Natural killer cell treated with Interleukin-12 subunit alpha and Interleukin-12 subunit beta and Interleukin-15 and Interleukin-18, amount 100 ng/mL, for 72 hours (primary cell): ENCODE measurements at regions not wholly inside any gene's neighbourhood (a gene's known extent, or its start where the extent isn't known, plus 50 kb on each side); places are given as distances from the start of the nearest gene placed in this dataset.
"Not testable (repeated sequence)": the region's sequence is repeated elsewhere in the genome, so short reads cannot be mapped to it uniquely, and the experiment has no call there.

ENCODE experiments used
- ATAC-seq, 2 donors: fragments of 150-1000 bp; cut with Tn5 transposase in 1 of 2; sonication (Bioruptor Pico), chemical (Tn5 transposase) in 1 of 2; 2 replicates each; pipeline ENCODE4 v1.10.0; 2021
- DNase-seq: peaks from one replicate; pipeline ENCODE4 v3.0.0; 2022; ENCODE audit warnings: low spot score
- H3K27ac Mint-ChIP-seq, 2 donors: 1 replicate in 1 of 2; 2 replicates in 1 of 2; pipeline ENCODE4 v1.8.0; 2022; ENCODE audit warnings: mixed read lengths in 2 of 2, mild to moderate bottlenecking in 1 of 2, moderate library complexity in 1 of 2
- H3K27me3 Mint-ChIP-seq, 2 donors: 1 replicate in 1 of 2; 2 replicates in 1 of 2; pipeline ENCODE4 v1.8.0; 2022; ENCODE audit warnings: mixed read lengths in 2 of 2
- H3K36me3 Mint-ChIP-seq: one replicate; pipeline ENCODE4 v1.8.0; 2022; ENCODE audit warnings: mixed read lengths
- H3K4me1 Mint-ChIP-seq, 2 donors: 1 replicate in 1 of 2; 2 replicates in 1 of 2; pipeline ENCODE4 v1.8.0; 2022; ENCODE audit warnings: low read depth in 2 of 2, mixed read lengths in 2 of 2, mild to moderate bottlenecking in 1 of 2
- H3K4me3 Mint-ChIP-seq: one replicate; pipeline ENCODE4 v1.8.0; 2022; ENCODE audit warnings: mixed read lengths
- H3K9me3 Mint-ChIP-seq: 2 replicates; pipeline ENCODE4 v1.8.0; 2022; ENCODE audit warnings: mixed read lengths

DNA sequence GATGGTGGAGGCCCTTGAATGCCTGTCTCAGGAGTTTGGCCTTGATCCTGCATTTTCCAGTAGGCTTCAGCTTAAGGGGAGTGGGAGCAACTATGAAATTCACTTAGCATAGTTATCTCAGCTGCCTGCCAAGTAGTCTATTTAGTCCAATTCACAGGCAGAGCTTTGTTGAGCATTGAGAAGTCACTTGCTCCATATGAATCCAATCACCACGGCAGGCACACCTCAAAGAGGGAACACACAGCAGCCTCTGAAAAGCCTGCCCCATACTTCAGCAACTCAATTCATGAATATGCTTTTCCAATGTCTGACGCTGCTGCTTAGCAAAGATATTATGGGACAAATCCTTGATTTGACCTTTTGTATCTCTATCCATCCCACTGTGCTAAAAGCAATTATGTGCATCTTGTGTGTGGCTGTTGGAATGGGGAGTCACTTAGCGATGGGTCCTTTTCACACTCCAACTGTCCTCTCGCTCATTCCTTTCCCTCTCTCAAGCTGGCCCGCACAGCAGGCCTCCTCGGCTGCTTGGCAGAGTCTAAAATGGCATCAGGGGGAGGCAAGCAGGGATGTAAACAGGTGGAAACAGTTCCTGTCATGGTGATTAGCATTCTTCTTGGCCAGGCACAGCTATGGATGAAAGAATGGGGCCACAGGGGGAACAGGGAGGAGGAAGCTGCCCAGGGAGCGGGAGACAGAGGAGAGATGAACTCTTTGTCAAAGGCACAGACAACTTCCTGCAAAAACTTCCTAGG, 56.0 kb upstream of the LRPPRC start:
- Mint-ChIP-seq H3K4me3 (no peak overlapping the region), H3K36me3 (no peaks in the 10 kb centered on the region), H3K27ac (no peak overlapping the region), H3K4me1 (no peaks in the 10 kb centered on the region), H3K9me3 (no peaks in the 10 kb centered on the region), H3K27me3 (peaks cover 0 to 2% of the 10 kb centered on the region in 2 donors)
- no peak for ATAC-seq
- DNase-seq = no peak

DNA sequence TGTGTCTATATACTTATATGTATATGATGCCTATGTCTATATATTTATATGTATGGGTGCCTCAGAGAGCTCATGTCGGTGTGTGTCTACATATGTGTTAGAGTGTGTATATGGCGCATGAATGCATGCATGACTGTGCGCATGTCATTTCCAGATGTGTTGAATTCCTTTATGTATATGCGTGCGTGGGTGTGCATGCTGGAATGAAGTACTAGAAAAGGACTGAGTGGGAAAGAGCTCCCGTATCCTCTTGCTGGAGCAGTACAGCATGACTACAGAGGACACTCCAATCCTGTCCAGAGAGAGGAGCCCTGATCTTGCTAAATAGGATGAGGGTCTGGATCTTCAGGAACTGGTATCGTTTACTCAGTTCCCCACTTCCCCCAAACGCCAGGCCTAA, 56.8 kb upstream of the LRPPRC start:
- Mint-ChIP-seq H3K9me3 (no peaks in the 10 kb centered on the region), H3K4me1 (no peaks in the 10 kb centered on the region), H3K27me3 (peaks cover 2% of the 10 kb centered on the region in 2 donors), H3K4me3 (no peak overlapping the region), H3K36me3 (no peaks in the 10 kb centered on the region), H3K27ac (no peak overlapping the region)
- ATAC-seq = no peak
- DNase-seq = no peak

DNA sequence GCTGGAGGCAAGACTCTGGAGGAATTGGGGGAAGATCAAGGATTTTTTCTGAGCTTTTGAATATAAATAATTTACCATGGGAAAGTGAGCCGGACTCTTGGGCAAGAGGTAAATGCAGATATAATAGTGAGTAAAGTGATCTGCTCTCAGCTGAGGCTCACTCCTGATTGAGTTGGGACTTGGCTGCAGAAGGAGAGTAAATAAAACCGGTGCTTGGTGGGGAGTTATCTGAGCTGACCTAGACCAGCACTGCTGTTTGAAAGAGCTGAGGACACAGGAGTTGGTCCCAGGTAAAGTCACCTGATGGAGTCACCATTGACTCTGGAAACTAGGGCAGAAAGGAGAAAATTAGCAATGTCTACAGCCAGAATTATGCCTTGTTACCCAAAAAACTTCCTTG, 57.3 kb upstream of the LRPPRC start:
- no peaks in the 10 kb centered on the region for H3K4me1 Mint-ChIP-seq
- no peaks in the 10 kb centered on the region for H3K36me3 Mint-ChIP-seq
- ATAC-seq (no peak), DNase-seq (no peak)
- no peak overlapping the region for H3K27ac Mint-ChIP-seq
- no peaks in the 10 kb centered on the region for H3K9me3 Mint-ChIP-seq
- H3K27me3 Mint-ChIP-seq = peaks cover 2 to 7% of the 10 kb centered on the region in 2 donors
- H3K4me3 Mint-ChIP-seq = no peak overlapping the region

DNA sequence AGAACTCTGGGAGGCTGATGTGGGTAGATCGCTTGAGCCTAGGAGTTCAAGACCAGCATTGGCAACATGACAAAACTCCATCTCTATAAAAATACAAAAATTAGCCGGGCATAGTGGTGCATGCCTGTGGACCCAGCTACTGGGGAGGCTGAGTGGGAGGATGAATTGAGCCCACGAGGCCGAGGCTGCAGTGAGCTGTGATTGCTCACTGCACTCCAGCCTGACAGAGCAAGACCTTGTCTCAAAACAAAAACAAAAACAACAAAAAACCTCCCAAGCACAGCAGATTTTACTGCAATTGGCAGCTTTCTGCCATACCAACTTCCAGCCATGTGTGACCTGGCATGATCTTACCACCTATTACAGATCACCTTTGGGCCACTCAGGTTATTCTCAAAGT, 57.7 kb upstream of the LRPPRC start:
- no peak for DNase-seq
- no peak overlapping the region for H3K4me3 Mint-ChIP-seq
- no peaks in the 10 kb centered on the region for H3K36me3 Mint-ChIP-seq
- no peaks in the 10 kb centered on the region for H3K4me1 Mint-ChIP-seq
- H3K9me3 Mint-ChIP-seq = no peaks in the 10 kb centered on the region
- H3K27me3 Mint-ChIP-seq = peaks cover 2 to 7% of the 10 kb centered on the region in 2 donors
- H3K27ac Mint-ChIP-seq = no peak overlapping the region
- no peak for ATAC-seq

DNA sequence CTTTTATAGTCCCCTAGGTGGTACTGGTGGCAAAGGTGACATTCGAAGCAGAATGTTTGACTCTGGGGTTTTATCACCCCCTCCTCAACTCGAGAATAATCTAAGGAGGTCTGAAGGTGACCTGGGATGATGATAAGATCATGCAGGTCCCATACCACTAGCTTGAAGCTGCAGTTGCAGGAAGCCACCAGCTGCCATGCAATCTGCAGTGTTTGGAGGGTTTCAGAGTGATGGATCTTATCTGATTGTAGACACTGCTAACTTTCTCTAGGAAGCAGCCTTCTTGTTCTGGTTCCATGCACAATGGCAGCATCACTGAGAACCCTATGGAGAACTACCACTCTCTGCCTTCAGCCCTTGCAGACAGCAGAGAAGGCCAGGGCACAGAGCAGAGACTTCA, 59.4 kb upstream of the LRPPRC start:
- Mint-ChIP-seq H3K27ac (no peak overlapping the region), H3K4me1 (no peaks in the 10 kb centered on the region), H3K36me3 (no peaks in the 10 kb centered on the region), H3K4me3 (no peak overlapping the region), H3K9me3 (no peaks in the 10 kb centered on the region), H3K27me3 (peaks cover 0 to 7% of the 10 kb centered on the region in 2 donors)
- ATAC-seq (no peak), DNase-seq (no peak)

DNA sequence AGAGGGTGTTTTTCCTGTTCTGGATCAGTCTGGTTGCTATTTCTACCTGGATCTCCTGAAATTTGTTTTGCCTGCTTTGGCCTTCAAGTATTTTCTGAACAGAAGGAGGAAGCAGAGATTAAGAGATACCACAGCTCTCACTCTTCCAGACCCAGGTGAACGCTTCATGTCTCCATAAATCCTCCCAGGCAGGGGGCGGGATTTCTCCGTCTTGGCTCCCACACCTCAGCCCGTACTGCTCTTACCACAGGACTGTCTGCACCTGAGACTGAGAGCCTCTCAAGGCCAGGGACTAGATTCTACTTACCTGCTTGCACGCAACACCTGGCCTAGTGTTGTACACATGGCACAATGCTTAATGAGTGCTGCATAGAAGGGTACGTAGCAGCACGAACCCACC, 59.9 kb upstream of the LRPPRC start:
- Mint-ChIP-seq H3K4me1 (no peaks in the 10 kb centered on the region), H3K4me3 (no peak overlapping the region), H3K36me3 (no peaks in the 10 kb centered on the region), H3K27ac (no peak overlapping the region), H3K9me3 (no peaks in the 10 kb centered on the region), H3K27me3 (peaks cover 0 to 7% of the 10 kb centered on the region in 2 donors)
- DNase-seq = no peak
- peak in 1 of 2 donors; percentile 25 for ATAC-seq

DNA sequence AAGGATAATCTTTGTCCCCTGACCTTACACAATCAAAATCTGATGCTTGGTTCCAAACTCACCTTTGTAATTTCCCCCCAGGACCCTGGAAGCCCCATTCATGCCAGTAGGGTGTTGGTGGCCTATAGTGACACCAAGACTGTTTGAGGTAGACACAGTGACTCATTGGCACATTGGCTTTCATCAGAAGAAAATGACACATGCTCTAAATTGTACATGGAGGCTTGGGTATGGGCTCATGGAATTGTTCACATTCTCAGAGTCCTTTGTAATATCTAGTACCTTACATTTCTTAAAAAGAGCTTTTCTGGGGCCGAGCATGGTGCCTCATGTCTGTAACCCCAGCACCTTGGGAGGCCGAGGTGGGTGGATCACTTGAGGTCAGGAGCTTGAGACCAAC, 61.2 kb upstream of the LRPPRC start:
- no peak for DNase-seq
- Mint-ChIP-seq H3K36me3 (no peaks in the 10 kb centered on the region), H3K4me1 (no peaks in the 10 kb centered on the region), H3K27ac (no peak overlapping the region), H3K27me3 (peaks cover 0 to 7% of the 10 kb centered on the region in 2 donors), H3K4me3 (no peak overlapping the region), H3K9me3 (no peaks in the 10 kb centered on the region)
- ATAC-seq = no peak

GRCh38 chr2:44060286-44060685, 64.5 kb upstream of the LRPPRC start:
- not testable (repeated sequence) for H3K9me3 Mint-ChIP-seq, H3K4me1 Mint-ChIP-seq, DNase-seq, ATAC-seq, H3K27me3 Mint-ChIP-seq, H3K27ac Mint-ChIP-seq, H3K4me3 Mint-ChIP-seq, H3K36me3 Mint-ChIP-seq

DNA sequence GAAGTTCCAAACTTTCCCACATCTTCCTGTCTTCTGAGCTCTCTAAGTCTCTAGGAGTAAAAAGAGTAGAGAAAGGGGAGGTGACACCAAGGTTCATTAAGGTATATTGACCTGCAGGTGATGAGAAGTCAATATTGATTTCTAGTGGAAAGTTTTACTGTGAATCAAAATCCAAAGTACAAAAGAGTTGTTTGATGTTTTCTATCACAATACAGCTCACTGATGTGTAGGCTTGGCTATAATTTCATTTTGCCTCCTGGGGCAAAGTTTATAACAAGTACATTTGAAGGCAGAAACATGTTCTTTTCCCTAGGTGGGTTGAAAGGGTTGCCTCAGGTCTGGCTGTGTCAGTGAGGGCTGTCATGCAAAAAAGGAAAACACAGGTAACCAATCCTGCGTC, 65.2 kb upstream of the LRPPRC start:
- H3K4me1 Mint-ChIP-seq = no peaks in the 10 kb centered on the region
- H3K27ac Mint-ChIP-seq = no peak overlapping the region
- no peak for DNase-seq
- no peak overlapping the region for H3K4me3 Mint-ChIP-seq
- no peak for ATAC-seq
- H3K9me3 Mint-ChIP-seq = no peaks in the 10 kb centered on the region
- no peaks in the 10 kb centered on the region for H3K36me3 Mint-ChIP-seq
- peaks cover 7 to 9% of the 10 kb centered on the region in 2 donors for H3K27me3 Mint-ChIP-seq

DNA sequence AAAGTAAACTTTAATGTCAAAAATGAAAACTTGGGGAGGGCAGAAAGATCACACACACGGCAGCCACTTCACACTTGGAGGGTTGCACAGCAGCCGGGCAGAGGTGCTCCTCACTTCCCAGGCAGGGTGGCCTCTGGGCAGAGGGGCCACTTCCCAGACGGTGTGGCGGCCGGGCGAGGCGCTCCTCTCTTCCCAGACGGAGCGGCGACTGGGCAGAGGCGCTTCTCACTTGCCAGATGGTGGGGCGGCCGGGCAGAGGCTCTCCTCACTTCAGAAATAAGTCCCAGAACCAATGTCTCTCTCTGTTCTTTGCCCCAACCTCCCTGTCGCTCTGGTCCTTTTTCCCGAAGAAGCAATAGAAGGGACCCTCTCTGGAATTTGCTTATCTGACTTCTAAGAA, 65.7 kb upstream of the LRPPRC start:
- Mint-ChIP-seq H3K36me3 (no peaks in the 10 kb centered on the region), H3K9me3 (no peaks in the 10 kb centered on the region), H3K4me1 (no peaks in the 10 kb centered on the region), H3K27ac (no peak overlapping the region), H3K4me3 (no peak overlapping the region), H3K27me3 (peaks cover 7 to 9% of the 10 kb centered on the region in 2 donors)
- no peak for ATAC-seq
- DNase-seq = no peak

- no peak for ATAC-seq
- Mint-ChIP-seq H3K27me3 (peaks cover 7 to 9% of the 10 kb centered on the region in 2 donors), H3K4me3 (no peak overlapping the region), H3K27ac (no peak overlapping the region), H3K36me3 (no peaks in the 10 kb centered on the region), H3K9me3 (no peaks in the 10 kb centered on the region), H3K4me1 (no peaks in the 10 kb centered on the region)
- DNase-seq = no peak
Observed at GRCh38 chr2:44061876-44062275, 66.1 kb upstream of the LRPPRC start.

DNA sequence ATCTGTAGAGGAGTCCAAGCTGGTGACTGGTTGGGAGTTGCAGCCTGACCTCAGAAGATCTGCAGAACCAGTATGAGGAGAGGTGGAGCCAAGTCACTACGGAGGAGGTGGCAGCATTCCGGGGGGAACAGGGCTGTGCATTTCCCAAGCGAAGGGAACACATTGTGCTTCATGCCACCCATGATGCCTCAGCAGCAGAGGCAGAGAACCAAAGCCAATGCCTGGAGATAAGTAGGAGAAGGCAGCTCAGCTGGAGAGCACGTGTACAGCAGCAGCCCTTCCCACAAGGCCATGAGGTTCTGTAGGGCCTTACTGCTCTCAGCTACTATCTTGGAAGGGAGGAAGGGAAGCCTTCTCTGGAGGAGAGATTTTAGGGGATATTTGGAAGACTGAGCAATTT, 67.2 kb upstream of the LRPPRC start:
- H3K27me3 Mint-ChIP-seq = peaks cover under 1 to 9% of the 10 kb centered on the region in 2 donors
- no peak overlapping the region for H3K4me3 Mint-ChIP-seq
- ATAC-seq (no peak), DNase-seq (no peak)
- H3K36me3 Mint-ChIP-seq = no peaks in the 10 kb centered on the region
- no peaks in the 10 kb centered on the region for H3K4me1 Mint-ChIP-seq
- H3K27ac Mint-ChIP-seq = no peak overlapping the region
- H3K9me3 Mint-ChIP-seq = no peaks in the 10 kb centered on the region

GRCh38 chr2:44064281-44064680, 68.5 kb upstream of the LRPPRC start:
- not testable (repeated sequence) for H3K9me3 Mint-ChIP-seq, H3K27me3 Mint-ChIP-seq, H3K4me3 Mint-ChIP-seq, H3K4me1 Mint-ChIP-seq, DNase-seq, H3K36me3 Mint-ChIP-seq, ATAC-seq, H3K27ac Mint-ChIP-seq

DNA sequence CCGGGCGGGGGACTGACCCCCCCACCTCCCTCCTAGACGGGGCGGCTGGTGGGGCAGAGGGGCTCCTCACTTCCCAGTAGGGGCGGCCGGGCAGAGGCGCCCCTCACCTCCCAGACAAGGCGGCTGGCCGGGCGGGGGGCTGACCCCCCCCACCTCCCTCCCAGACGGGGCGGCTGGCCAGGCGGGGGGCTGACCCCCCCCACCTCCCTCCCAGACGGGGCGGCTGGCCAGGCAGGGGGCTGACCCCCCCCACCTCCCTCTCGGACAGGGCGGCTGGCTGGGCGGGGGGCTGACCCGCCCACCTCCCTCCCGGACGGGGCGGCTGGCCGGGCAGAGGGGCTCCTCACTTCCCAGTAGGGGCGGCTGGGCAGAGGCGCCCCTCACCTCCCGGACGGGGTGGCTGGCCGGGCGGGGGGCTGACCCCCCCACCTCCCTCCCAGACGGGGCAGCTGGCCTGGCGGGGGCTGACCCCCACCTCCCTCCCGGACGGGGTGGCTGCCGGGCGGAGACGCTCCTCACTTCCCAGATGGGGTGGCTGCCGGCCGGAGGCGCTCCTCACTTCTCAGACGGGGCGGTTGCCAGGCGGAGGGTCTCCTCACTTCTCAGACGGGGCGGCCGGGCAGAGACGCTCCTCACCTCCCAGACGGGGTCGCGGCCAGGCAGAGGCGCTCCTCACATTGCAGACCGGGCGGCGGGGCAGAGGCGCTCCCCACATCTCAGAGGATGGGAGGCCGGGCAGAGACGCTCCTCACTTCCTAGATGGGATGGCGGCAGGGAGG, 71.4 kb upstream of the LRPPRC start:
- H3K4me1 Mint-ChIP-seq, H3K27ac Mint-ChIP-seq, H3K36me3 Mint-ChIP-seq, ATAC-seq, H3K4me3 Mint-ChIP-seq, H3K9me3 Mint-ChIP-seq, DNase-seq: not testable (repeated sequence)
- H3K27me3 Mint-ChIP-seq = peaks cover 7 to 18% of the 10 kb centered on the region in 2 donors
